ENCODE measurements at regions not wholly inside any gene's neighbourhood (a gene's known extent, or its start where the extent isn't known, plus 50 kb on each side); places are given as distances from the start of the nearest gene placed in this dataset.

GRCh38 chr11:109644152-109644551, 222.2 kb downstream of the C11orf87 start:
- H3K9me3 ChIP-seq: no peaks in the 10 kb centered on the region
- no peaks in the 10 kb centered on the region for H3K4me1 ChIP-seq
- no peak for TF ChIP-seq POLR2A (IDR thresholded peaks at IDR 0.05)
- no peak for TF ChIP-seq EP300 (IDR thresholded peaks at IDR 0.05)
- no peak for TF ChIP-seq CTCF (IDR thresholded peaks at IDR 0.05)
- no peaks in the 10 kb centered on the region for H3K36me3 ChIP-seq
- no peak overlapping the region for H3K4me3 ChIP-seq
- H3K27me3 ChIP-seq: no peaks in the 10 kb centered on the region
- H3K27ac ChIP-seq: no peak overlapping the region
- 4 to 19% methylated on average over 2 of the region's 2 CpGs for whole genome bisulfite sequencing, 2 donors
- no peak for DNase-seq (ENCODE audit: low spot score in 2 of 2)

DNA sequence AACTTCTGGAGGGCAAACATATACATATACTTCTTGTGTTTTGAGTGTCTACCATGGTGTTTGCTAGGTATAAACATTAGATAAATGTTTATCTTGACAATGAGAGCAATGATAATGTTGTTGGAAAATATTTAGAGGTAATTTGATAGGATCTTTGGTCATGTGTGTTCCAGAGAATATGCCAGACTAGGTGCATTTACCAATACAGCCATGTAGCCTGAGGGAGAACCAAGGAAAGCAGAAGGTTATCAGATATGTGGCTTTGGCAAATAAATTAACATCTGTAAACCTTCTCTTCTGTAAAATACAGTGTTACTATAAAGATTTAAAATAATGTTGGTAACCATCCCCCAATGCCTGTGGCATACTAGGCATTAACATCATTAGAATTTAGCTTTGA, 226.8 kb downstream of the C11orf87 start:
- Histone ChIP-seq H3K4me1 (no peaks in the 10 kb centered on the region), H3K4me3 (no peak overlapping the region), H3K36me3 (no peaks in the 10 kb centered on the region), H3K27me3 (no peaks in the 10 kb centered on the region), H3K27ac (no peak overlapping the region), H3K9me3 (no peaks in the 10 kb centered on the region)
- no peak for DNase-seq (ENCODE audit: low spot score in 2 of 2)
- TF ChIP-seq EP300 (IDR thresholded peaks at IDR 0.05) (no peak), POLR2A (IDR thresholded peaks at IDR 0.05) (no peak), CTCF (IDR thresholded peaks at IDR 0.05) (no peak)

GRCh38 chr11:109654091-109654490, 232.1 kb downstream of the C11orf87 start:
- no peaks in the 10 kb centered on the region for H3K36me3 ChIP-seq
- no peaks in the 10 kb centered on the region for H3K9me3 ChIP-seq
- H3K4me1 ChIP-seq: no peaks in the 10 kb centered on the region
- 45 to 62% methylated on average over 2 of the region's 2 CpGs for WGBS, 2 donors
- no peak overlapping the region for H3K4me3 ChIP-seq
- TF ChIP-seq EP300 (IDR thresholded peaks at IDR 0.05): no peak
- no peak for TF ChIP-seq POLR2A (IDR thresholded peaks at IDR 0.05)
- TF ChIP-seq CTCF (IDR thresholded peaks at IDR 0.05): no peak
- no peak overlapping the region for H3K27ac ChIP-seq
- H3K27me3 ChIP-seq: no peaks in the 10 kb centered on the region
- no peak for DNase-seq (ENCODE audit: low spot score in 2 of 2)

DNA sequence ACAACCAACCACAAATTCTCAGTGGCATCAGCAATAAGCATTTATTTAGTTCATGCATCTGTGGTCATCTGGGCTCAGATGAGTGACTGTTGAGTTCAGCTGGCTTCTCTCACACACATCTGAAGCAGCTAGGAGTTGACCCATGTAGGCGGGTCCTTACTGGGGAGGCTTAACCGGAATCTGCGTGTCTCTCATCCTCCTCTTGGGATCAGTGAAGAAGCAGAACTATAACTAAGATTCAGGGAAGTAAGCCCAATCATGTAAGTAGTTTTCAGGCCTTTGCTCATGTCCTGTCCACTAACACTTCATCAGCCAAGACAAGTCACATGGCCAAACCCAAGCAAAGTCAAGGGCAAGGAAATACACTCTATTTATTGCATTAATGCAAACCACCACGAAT, 236.2 kb downstream of the C11orf87 start:
- no peaks in the 10 kb centered on the region for H3K36me3 ChIP-seq
- WGBS, 2 donors: 53 to 56% methylated on average over 4 of the region's 4 CpGs
- TF ChIP-seq POLR2A (IDR thresholded peaks at IDR 0.05) (no peak), CTCF (IDR thresholded peaks at IDR 0.05) (no peak), EP300 (IDR thresholded peaks at IDR 0.05) (no peak)

DNA sequence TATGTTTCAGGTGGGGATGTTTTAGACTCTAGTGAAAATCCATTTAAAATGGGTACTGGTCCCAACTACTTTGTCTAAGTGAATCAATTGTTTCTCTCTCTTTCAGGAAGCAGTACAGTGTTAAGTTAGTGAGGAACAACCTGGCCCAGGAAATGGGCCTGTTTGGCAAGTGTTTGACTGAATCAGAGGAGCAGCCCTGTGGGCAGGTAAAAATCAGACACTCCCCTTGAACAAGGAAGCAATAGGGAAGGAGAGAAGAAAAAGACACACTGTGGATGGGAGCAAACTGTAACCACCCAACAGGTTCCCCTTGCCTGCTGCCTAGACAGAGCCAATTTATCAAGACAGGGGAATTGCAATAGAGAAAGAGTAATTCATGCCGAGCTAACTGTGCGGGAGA, 245.7 kb downstream of the C11orf87 start:
- DNase-seq (ENCODE audit: low spot score in 2 of 2): no peak
- Histone ChIP-seq H3K4me1 (no peaks in the 10 kb centered on the region), H3K36me3 (no peaks in the 10 kb centered on the region), H3K9me3 (peaks cover 0 to 9% (median 0%) of the 10 kb centered on the region in 4 donors), H3K4me3 (no peak overlapping the region), H3K27ac (no peak overlapping the region), H3K27me3 (no peaks in the 10 kb centered on the region)
- TF ChIP-seq POLR2A (IDR thresholded peaks at IDR 0.05) (no peak), CTCF (IDR thresholded peaks at IDR 0.05) (no peak), EP300 (IDR thresholded peaks at IDR 0.05) (no peak)
- WGBS, 2 donors: 97% methylated on average over 2 of the region's 2 CpGs

More for the DNA sequence above, 236.2 kb downstream of the C11orf87 start:
- Histone ChIP-seq H3K27me3 (no peaks in the 10 kb centered on the region), H3K9me3 (no peaks in the 10 kb centered on the region), H3K4me3 (no peak overlapping the region), H3K27ac (no peak overlapping the region), H3K4me1 (no peaks in the 10 kb centered on the region)
- DNase-seq (ENCODE audit: low spot score in 2 of 2): no peak
